Subcutaneous abdominal adipose tissue (tissue), 5 donors: ENCODE measurements at regions not wholly inside any gene's neighbourhood (a gene's known extent, or its start where the extent isn't known, plus 50 kb on each side); places are given as distances from the start of the nearest gene placed in this dataset.
A peak's percentile ranks its signal among the peaks of the same experiment; 100 is the strongest.
"Not testable (repeated sequence)": the region's sequence is repeated elsewhere in the genome, so short reads cannot be mapped to it uniquely, and the experiment has no call there.

Experiments
- H3K27ac ChIP-seq: one replicate; pipeline ENCODE4 v1.7.0; 2013; ENCODE audit warnings: low read depth, mild to moderate bottlenecking, inconsistent platforms, low read length, moderate library complexity
- H3K27me3 ChIP-seq, 5 donors: one replicate each; pipeline ENCODE4 v1.7.0; 2013; ENCODE audit warnings: low read length in 5 of 5, inconsistent platforms in 1 of 5; ENCODE audit not compliant: control insufficient read depth in 5 of 5, insufficient read depth in 4 of 5
- H3K36me3 ChIP-seq, 5 donors: one replicate each; pipeline ENCODE4 v1.7.0; 2013; ENCODE audit warnings: low read length in 5 of 5; ENCODE audit not compliant: control insufficient read depth in 5 of 5, insufficient read depth in 5 of 5
- H3K4me1 ChIP-seq, 5 donors: one replicate each; pipeline ENCODE4 v1.7.0; 2013; ENCODE audit warnings: low read length in 5 of 5, mild to moderate bottlenecking in 3 of 5, moderate library complexity in 1 of 5; ENCODE audit not compliant: control insufficient read depth in 5 of 5, insufficient read depth in 5 of 5
- H3K4me3 ChIP-seq, 5 donors: one replicate each; pipeline ENCODE4 v1.7.0; 2013; ENCODE audit warnings: low read length in 5 of 5, low read depth in 1 of 5
- H3K9ac ChIP-seq, 5 donors: one replicate each; pipeline ENCODE4 v1.7.0; 2013; ENCODE audit warnings: low read length in 5 of 5, mild to moderate bottlenecking in 4 of 5, moderate library complexity in 3 of 5
- H3K9me3 ChIP-seq, 5 donors: one replicate each; pipeline ENCODE4 v1.7.0; 2013; ENCODE audit warnings: low read length in 5 of 5; ENCODE audit not compliant: control insufficient read depth in 5 of 5
- donor health status: healthy.
- donor health status: healthy.
- donor health status: healthy.
- donor health status: healthy.
- donor health status: healthy.

GRCh38 chr21:39006571-39007311, 176.5 kb downstream of the PSMG1 start:
- peak overlapping the region in 3 of 5 donors; percentile 4 to 48 (median 29) for H3K9ac ChIP-seq
- no peaks in the 10 kb centered on the region for H3K36me3 ChIP-seq
- peaks cover 3 to 87% (median 24%) of the 10 kb centered on the region in 5 donors for H3K4me1 ChIP-seq
- H3K4me3 ChIP-seq: peak overlapping the region in 3 of 5 donors; percentile 2 to 22 (median 11)
- H3K27ac ChIP-seq: peak overlapping the region; percentile 87
- peaks cover 0 to 14% (median 4%) of the 10 kb centered on the region in 5 donors for H3K9me3 ChIP-seq
- no peaks in the 10 kb centered on the region for H3K27me3 ChIP-seq

GRCh38 chr21:39005502-39005787, 177.8 kb downstream of the PSMG1 start:
- peaks cover 3 to 87% (median 27%) of the 10 kb centered on the region in 5 donors for H3K4me1 ChIP-seq
- H3K9ac ChIP-seq: peak overlapping the region in 1 of 5 donors; percentile 60
- peak overlapping the region in 1 of 5 donors; percentile 0 for H3K4me3 ChIP-seq
- peaks cover 0 to 14% (median 4%) of the 10 kb centered on the region in 5 donors for H3K9me3 ChIP-seq
- no peaks in the 10 kb centered on the region for H3K27me3 ChIP-seq
- H3K36me3 ChIP-seq: no peaks in the 10 kb centered on the region
- peak overlapping the region; percentile 87 for H3K27ac ChIP-seq

DNA sequence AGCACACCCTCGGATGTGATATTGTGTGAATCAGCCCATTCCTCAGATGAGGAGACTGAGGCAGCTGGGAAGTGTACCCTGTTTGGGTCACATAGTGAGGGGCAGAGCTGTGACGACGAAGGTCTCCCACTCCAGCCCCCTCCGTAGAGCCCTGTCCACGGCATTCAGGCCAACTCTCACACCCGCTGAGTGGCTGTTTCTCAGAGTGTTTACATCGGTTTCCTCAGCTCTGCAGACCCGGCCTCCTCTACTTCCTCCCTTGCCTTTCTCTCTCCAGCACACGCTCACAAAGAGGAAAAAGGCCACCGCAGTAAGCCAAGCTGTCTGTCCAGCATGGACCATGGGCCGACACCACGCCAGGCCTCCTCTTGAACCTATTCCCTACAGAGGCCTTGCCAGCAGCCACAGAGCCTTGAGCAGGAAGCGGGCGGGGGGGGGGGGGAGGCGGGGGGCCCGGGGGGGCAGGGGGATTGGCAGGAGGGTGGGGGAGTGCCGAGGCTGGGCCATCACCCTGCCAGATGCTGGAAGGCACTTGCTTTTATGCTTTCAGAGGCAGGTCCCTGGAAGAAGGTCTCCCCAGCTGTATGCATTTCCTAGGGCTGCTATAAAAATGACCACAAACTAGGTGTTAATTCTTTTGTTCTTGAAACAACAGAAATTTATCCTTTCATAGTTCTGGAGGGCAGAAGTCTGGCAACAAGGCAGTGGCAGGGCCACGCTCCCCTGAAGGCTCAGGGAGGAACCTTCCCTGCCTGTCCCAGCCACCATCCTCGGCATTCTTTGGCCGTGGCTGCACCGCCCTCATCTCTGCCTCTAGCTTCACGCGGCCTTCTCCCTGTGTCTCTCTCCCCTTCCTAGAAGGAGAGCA, 178.4 kb downstream of the PSMG1 start:
- Histone ChIP-seq H3K4me1 (peaks cover 3 to 86% (median 26%) of the 10 kb centered on the region in 5 donors), H3K9ac (peak overlapping the region in 2 of 5 donors; percentile 22 to 62), H3K4me3 (peak overlapping the region in 3 of 5 donors; percentile 0 to 17 (median 4)), H3K36me3 (no peaks in the 10 kb centered on the region), H3K9me3 (peaks cover 0 to 14% (median 4%) of the 10 kb centered on the region in 5 donors), H3K27me3 (no peaks in the 10 kb centered on the region), H3K27ac (peak overlapping the region; percentile 87)

- Histone ChIP-seq H3K36me3 (no peaks in the 10 kb centered on the region), H3K4me3 (no peak overlapping the region), H3K27ac (peak overlapping the region; percentile 76), H3K27me3 (no peaks in the 10 kb centered on the region), H3K9me3 (peaks cover 0 to 14% (median 4%) of the 10 kb centered on the region in 5 donors), H3K4me1 (peaks cover 3 to 87% (median 30%) of the 10 kb centered on the region in 5 donors), H3K9ac (peak overlapping the region in 2 of 5 donors; percentile 22 to 62)
Observed at GRCh38 chr21:39003982-39004633, 179.1 kb downstream of the PSMG1 start.

- H3K4me1 ChIP-seq: peaks cover under 1 to 78% (median 31%) of the 10 kb centered on the region in 5 donors
- H3K27ac ChIP-seq: no peak overlapping the region
- no peak overlapping the region for H3K4me3 ChIP-seq
Observed at GRCh38 chr21:39001341-39001740, 181.9 kb downstream of the PSMG1 start.

DNA sequence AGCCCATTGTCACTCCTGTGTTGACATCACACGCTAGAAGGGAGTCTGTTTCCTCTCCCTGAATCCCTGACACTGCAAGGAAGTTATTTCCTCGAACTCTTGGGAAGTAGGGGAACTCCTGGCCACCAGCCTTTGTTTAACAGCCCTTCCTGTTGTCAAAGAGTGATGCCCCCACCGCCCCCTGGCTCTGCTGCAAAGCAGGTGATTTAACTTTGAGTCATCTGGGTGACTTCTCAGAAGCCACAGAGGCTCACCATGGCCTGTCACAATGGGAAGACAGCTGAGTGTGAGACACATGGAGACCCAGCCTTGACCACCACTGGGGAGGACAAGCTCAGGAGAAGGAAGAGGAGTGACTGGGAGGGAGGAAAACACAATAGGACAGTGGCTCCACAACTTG, 182.8 kb downstream of the PSMG1 start:
- Histone ChIP-seq H3K27me3 (no peaks in the 10 kb centered on the region), H3K9me3 (peaks cover 0 to 4% (median 0%) of the 10 kb centered on the region in 5 donors), H3K36me3 (no peaks in the 10 kb centered on the region), H3K4me3 (no peak overlapping the region), H3K9ac (no peak overlapping the region), H3K27ac (no peak overlapping the region), H3K4me1 (peaks cover 0 to 78% (median 31%) of the 10 kb centered on the region in 5 donors)

More at GRCh38 chr21:39001341-39001740, 181.9 kb downstream of the PSMG1 start:
- no peaks in the 10 kb centered on the region for H3K36me3 ChIP-seq
- H3K27me3 ChIP-seq: no peaks in the 10 kb centered on the region
- peak overlapping the region in 1 of 5 donors; percentile 58 for H3K9ac ChIP-seq
- peaks cover 0 to 12% (median 3%) of the 10 kb centered on the region in 5 donors for H3K9me3 ChIP-seq

DNA sequence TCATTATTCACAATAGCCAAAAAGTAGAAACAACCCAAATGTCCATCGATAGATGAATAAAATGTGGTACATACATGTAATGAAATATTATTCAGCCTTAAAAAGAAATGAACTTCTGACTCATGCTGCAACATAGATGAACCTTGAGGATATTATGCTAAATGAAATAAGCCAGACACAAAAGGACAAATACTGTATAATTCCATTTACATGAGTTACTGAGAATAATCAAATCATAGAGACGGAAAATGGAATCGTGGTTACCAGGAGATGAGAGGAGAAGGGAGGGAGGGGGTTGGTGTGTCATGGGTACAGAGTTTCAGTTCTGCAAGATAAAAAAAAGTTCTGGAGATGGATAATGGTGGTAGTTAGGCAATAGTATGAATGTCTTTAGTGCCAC, 184.1 kb downstream of the PSMG1 start:
- no peak overlapping the region for H3K27ac ChIP-seq

GRCh38 chr21:38998281-38998680, 185.0 kb downstream of the PSMG1 start:
- H3K9ac ChIP-seq, H3K36me3 ChIP-seq, H3K4me3 ChIP-seq, H3K27me3 ChIP-seq, H3K27ac ChIP-seq, H3K9me3 ChIP-seq: not testable (repeated sequence)
- H3K4me1 ChIP-seq: peaks cover 7 to 78% (median 29%) of the 10 kb centered on the region in 5 donors

More for the DNA sequence above, 184.1 kb downstream of the PSMG1 start:
- no peaks in the 10 kb centered on the region for H3K27me3 ChIP-seq
- H3K9ac ChIP-seq: no peak overlapping the region
- H3K36me3 ChIP-seq: no peaks in the 10 kb centered on the region
- no peaks in the 10 kb centered on the region for H3K9me3 ChIP-seq
- H3K4me1 ChIP-seq: peaks cover under 1 to 78% (median 23%) of the 10 kb centered on the region in 5 donors
- H3K4me3 ChIP-seq: no peak overlapping the region

DNA sequence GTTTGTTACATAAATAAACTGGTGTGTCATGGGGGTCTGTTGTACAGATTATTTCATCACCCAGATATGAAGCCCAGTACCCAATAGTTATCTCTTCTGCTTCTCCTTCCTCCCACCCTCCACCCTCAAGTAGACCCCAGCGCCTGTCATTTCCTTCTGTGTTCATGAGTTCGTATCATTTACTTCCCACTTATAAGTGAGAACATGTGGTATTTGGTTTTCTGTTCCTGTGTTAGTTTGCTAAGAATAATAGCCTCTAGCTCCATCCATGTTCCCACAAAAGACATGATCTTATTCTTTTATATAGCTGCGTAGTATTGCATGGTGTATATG, 185.4 kb downstream of the PSMG1 start:
- H3K36me3 ChIP-seq, H3K9ac ChIP-seq, H3K27me3 ChIP-seq, H3K9me3 ChIP-seq, H3K27ac ChIP-seq, H3K4me3 ChIP-seq: not testable (repeated sequence)
- peaks cover 7 to 78% (median 29%) of the 10 kb centered on the region in 5 donors for H3K4me1 ChIP-seq
